Left cardiac atrium (tissue), 4 donors: ENCODE measurements at regions not wholly inside any gene's neighbourhood (a gene's known extent, or its start where the extent isn't known, plus 50 kb on each side); places are given as distances from the start of the nearest gene placed in this dataset.
"Not testable (repeated sequence)": the region's sequence is repeated elsewhere in the genome, so short reads cannot be mapped to it uniquely, and the experiment has no call there.

Experiments used
- ATAC-seq, 2 donors: fragments of 200-7000 bp; cut with Tn5 transposase; one replicate each; pipeline ENCODE4 v1.9.1; 2020; ENCODE audit warnings: mild to moderate bottlenecking in 2 of 2, moderate library complexity in 2 of 2
- DNase-seq: peaks from one replicate; pipeline ENCODE4 v3.0.0-alpha.2; 2020
- intact Hi-C, 2 donors: fragments of 100-400 bp; cut with DNase I; formaldehyde crosslinking; loops; one replicate each; pipeline versions ENCODE4 v1.14.1 to v1.15.1; 2022 to 2023
- donor health status: DM: no; HTN: yes; CAD: no.
- donor health status: DM: no; HTN: yes; CAD: no; lungs with severe emphysema.
- donor health status: DM: yes; HTN: yes; CAD: no.
- donor health status: Dilated cardiomyopathy.

DNA sequence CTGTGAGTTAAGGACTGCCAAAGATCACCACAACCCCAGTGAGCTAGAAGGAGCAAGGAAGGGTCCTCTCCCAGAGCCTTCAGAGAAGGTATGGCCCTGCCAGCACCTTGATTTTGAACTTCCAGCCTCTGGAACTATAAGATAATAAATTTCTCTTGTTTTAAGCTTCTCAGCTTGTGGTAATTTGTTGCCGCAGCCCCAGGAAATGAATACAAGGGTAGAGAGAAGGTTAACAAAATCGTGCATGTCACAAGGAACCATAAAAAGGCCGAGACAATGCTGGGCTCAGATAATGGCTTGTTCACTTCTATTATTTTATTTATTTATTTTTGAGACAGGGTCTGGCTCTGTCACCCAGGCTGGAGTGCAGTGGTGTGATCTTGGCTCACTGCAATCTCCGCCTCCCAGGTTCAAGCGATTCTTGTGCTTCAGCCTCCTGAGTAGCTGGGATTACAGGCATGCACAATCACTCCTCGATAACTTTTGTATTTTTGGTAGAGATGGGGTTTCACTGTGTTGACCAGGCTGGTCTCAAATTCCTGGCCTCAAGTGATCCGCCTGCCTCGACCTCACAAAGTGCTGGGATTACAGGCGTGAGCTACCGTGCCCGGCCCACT, 71.5 kb downstream of the WSB1 start:
- intact Hi-C loops, DNase-seq, ATAC-seq: not testable (repeated sequence)

DNA sequence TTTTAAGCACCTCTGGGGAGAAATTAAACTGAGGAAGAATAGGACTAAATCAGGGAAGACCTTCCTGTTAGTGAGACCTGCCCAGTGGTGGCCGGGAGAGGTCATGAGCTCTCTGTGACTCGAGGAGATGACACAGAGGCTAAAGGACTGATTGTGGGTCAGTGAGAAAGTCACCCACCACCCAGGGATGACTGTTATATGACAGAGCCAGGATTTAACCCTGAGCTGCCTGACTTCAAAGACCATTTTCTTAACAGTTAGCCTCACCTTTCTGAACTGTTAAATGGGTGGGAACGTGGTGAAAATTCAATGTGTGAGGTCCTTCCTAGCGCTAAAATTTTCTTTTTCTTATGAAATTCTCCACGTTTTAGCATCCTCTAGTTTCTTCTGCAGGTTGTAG, 72.5 kb downstream of the WSB1 start:
- DNase-seq (no peak), ATAC-seq (no peak)
- intact Hi-C loops, result no loop called here

DNA sequence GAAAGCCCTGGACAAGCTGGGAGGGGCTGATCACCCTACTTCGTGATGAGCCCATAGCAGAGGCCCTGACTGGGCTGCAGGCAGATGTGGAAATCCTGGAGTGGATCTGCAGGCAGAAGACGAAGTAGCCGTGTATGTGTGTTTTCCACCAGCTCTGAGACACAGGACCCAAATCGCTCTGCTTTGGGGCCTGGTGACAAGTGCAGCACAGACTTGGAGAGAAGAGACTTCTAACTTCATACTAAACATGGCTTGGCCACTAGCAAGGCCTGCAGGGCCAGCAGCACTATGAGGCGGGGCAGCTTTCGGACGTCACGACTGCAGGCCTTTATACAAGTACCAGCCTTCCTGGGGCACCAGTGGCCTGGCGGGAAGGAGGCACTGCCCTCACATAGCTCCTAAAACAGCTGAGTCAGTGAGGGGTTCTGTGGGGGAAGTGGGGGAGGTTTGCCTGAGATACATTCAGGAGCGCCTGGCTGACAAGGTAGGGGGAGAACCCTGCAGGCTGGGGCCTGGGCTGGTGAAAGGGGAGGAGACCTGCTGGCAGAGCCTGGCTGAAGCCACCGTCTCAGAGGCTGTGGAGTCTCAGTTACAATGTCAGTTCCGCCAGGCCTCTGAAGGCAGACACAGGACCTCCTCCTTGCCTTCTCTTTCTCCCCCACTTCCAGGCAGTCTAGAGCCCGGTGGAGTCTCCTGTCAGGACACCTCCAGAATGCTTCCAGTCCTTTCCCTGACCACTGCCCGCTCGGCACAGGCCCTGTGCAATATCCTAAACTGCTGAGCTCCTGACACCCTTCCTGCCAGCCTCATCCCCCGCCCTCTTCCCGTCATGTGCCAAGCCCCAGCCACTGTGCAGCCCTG, 73.4 kb downstream of the WSB1 start:
- DNase-seq, result no peak
- intact Hi-C loops, result no loop called here
- ATAC-seq, result no peak

DNA sequence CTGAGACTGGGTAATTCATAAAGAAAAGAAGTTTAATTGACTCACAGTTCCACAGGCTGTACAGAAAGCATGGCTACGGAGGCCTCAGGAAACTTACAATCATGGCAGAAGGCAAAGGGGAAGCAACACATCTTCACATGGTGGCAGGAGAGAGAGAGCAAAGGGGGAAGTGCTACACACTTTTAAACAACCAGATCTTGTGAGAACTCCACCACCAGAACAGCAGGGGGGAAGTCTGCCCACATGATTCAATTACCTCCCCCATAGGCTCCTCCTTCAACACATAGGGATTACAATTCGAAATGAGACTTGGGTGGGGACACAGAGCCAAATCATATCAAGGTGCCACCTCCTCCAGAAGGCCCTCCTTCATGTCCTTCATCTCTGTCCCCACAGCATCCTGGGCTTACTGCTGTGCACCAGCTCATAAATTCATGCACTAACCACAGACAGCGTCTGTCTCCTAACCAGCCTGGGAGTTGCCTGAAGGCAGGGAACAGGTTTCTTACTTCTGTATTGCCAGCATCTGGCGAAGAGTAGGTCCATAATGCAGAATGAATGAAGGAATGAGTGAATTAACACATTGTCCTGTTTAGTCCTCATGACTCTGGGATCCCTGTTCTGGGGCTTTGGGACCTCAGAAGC, 74.4 kb downstream of the WSB1 start:
- intact Hi-C loops, result no loop called here
- ATAC-seq, result no peak
- no peak for DNase-seq

DNA sequence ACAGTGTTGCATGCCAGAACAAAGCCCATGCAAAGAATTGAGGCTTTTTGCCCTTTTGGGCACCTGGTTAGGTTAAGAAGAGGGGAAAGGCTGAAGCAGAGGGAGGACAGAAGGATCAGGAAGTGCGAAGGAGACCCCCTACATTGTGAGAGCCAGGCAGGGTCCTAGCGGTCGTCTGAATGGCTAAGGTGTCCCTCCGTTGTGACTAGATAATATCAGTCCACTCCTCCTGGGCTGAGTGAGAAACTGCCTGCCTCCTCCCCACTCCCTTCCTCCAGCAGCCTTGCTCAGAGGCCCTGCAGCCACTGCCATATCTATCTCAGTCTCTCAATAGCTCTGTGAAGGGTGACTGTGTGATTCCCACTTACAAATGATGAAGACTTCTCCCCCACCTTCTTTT, 75.1 kb downstream of the WSB1 start:
- intact Hi-C loops, result no loop called here
- ATAC-seq (no peak), DNase-seq (no peak)

DNA sequence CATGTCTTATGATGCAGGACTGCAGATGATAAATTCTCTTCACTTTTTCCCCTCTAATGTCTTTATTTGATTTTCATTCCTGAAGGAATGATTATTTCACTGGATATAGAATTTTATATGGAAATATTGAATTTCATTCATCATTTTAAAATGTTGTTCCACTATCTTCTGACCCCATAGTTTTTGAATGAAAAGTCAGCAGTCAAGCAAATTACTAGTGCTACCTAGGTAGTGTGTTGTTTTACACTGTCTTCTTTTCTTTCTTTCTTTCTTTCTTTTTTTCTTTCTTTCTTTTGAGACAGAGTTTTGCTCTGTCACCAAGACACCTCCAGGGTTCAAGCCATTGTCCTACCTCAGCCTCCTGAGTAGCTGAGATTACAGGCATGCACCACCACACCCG, 76.9 kb downstream of the WSB1 start:
- intact Hi-C loops, result no loop called here
- DNase-seq (no peak), ATAC-seq (no peak)

DNA sequence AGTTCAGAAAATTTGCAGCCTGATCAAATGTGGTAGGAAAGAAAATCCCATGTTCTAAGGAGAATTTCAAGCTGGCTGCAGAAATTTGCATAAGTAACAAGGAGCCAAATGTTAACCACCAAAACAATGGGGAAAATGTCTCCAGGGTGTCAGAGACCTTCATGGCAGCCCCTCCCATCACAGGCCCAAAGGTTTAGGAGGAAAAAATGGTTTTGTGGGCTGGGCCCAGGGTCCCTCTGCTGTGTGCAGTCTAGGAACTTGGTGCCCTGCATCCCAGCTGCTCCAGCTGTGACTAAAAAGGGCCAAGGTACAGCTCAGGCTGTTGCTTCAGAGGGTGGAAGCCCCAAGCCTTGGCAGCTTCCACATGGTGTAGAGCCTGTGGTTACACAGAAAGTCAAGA, 79.8 kb downstream of the WSB1 start:
- DNase-seq, intact Hi-C loops, ATAC-seq: not testable (repeated sequence)

DNA sequence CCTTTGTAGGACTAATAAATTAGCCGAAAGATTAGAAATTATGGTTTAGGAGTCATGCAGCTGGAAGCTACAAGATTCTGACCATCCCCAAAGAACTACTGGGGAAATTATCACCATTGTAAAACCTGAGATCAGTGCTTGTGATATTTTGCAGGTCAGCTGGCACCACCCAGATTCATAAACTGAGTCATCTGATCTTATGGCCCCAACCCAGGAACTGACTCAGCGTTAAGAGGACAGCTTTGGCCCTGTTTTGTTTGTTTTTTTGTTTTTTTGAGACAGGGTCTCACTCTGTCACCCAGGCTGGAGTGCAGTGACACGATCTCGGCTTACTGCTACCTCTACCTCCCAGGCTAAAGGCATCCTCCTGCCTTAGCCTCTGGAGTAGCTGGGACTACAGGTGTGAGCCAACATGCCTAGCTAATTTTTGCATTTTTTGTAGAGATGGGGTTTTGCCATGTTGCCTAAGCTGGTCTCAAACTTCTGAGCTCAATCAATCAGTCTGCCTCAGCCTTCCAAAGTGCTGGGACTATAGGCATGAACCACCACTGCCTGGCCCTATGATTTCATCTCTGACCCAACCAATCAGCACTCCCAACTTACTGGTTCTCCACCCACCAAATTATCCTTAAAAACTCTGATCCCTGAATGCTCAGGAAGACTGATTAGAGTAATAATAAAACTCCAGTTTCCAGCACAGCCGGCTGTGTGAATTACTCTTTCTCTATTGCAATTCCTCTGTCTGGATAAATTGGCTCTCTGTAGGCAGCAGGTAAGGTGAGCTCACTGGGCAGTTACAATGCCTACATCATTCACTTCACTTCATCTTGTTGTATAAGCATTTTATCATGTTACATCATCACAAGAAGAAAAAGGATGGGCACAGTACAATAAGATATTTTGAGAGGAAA, 79.4 kb upstream of the KSR1 start:
- DNase-seq, result no peak
- intact Hi-C loops, result no loop called here
- no peak for ATAC-seq

DNA sequence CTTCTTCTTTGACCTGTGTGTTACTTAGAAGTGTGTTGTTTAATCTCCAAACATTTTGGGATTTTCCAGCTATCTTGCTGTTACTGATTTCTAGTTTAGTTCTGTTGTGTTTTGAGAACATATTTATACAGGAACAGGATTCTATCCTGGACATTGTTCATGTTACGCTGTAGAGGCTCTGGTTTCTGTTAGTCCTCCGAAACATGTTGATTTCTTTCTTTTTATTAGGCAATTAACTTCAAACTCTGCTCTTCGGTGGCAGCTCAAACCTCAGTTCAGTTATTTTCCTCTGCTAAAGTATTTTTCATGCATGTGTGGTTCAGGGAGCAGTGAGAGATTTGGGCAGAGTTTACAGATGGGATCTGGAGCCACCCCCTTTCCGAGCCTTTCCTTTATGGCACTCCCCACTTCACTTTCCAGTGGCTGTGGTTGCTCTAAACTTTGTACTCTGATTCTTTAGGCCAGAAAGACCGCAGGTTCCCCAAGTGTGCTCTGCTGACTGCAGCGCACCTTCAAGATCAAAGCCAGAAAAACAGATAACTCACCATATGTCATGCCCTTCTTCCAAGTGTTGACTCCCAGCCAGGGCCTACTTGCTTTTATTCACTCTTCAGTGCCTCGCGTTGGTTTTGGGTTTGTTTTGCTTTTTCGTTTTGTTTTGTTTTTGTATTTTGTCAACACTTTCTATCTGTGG, 77.6 kb upstream of the KSR1 start:
- intact Hi-C loops, result no loop called here
- ATAC-seq (no peak), DNase-seq (no peak)

DNA sequence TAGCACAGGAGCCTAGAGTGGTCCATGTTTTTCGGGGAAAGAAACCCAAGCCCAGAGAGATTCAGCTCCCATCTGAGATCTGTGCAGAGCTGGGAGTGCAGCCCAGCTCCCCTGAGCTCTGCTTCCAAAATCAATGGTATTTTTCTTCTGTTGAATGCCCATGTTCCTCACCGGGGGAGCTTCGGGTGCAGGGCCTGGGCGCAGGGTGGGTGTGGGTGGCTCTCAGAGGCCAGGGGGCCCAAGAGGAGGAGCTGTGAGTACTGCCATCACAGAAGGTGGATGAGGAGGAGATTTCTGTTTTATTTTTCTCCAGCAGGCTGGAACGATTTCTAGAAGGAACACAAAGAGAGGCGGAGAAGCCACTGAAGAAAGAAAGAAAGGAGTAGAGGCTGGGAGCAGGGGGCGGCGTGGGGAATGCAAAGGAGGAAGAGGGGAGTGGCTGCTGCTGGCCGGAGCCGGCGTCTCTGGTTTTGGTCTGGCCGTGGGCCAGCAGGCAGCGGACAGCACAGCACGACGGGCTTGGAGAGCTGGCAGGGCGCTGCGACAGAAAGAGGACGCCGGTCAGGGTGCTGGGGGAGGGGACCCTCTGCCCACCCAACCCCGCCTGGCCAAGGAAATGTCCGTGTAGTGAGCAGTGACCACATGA, 76.2 kb upstream of the KSR1 start:
- intact Hi-C loops, result loop anchor here in 1 of 2 donors (10.0 kb wide), 1 partner anchor 225 kb away; no protein-coding TSS in a partner anchor
- peak; percentile 77 to 80 for ATAC-seq
- DNase-seq, result peak; percentile 81

DNA sequence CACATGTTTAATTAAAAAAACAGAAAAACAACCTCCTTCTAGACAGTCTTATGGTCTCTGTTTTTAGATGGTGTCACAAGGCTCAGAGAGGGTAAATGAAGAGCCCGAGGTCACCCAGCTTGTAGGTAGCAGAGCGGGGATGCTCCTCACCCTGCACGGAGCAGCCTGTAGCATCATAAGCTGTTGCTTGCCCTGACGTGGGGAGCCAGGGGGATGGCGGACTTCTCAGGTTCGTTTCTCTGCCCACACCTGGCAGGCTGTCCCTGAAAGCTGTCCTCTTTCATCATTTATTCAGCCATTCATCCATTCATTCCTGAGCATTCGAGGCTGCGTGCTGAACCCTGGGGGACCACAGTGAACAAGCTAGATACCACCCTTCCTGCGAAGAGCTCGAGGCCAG, 75.7 kb upstream of the KSR1 start:
- ATAC-seq (no peak), DNase-seq (no peak)
- intact Hi-C loops, result loop anchor here in 1 of 2 donors (10.0 kb wide), 1 partner anchor 224 kb away; no protein-coding TSS in a partner anchor

DNA sequence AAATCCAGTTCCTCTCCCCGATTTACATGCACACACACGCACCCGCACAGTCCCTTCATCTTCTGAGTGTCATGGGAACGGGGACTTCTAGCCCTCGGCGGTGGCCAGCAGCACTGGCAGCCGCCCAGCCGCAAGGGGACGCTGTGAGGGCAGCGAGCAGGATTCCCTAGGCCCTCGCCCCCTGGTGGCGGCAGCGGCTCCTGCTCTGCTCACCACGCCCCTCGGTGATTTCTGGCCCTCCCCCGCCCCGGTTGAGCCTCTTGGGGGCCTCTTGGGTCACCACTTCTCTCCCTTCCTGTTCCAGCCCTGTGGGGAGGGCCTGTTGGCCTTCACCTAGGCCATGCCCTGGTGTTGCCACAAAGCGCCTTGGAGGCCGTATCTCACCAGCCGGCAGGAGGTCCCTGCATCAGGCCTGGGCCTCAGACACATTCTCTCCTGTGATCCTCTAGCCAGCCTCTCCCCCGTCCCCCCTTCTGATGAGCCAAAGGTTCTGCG, 75.2 kb upstream of the KSR1 start:
- ATAC-seq (peak; percentile 56), DNase-seq (peak; percentile 78)
- intact Hi-C loops, result loop anchor here in 1 of 2 donors (10.0 kb wide), 1 partner anchor 224 kb away; no protein-coding TSS in a partner anchor

DNA sequence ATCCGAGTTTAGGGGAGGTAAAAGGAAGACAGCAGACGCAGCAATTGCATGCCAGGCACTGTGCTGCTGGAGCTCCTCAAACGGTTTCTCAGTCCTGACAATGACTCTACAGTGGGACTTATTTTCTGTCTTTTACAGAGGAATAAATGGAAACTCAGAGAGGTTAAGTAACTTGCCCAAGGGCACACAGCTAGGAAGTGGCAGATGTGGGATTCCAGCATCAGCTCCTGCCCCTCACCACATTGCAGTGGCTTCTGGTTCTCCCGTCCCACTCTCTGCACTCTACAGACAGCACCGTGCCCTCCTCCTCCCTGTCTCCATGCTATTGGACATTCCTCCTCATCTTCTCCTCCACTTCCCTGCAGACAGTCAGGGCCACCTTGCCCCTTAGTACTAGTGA, 74.2 kb upstream of the KSR1 start:
- DNase-seq, result no peak
- intact Hi-C loops, result loop anchor here in 1 of 2 donors (10.0 kb wide), 1 partner anchor 223 kb away; no protein-coding TSS in a partner anchor
- ATAC-seq, result no peak

DNA sequence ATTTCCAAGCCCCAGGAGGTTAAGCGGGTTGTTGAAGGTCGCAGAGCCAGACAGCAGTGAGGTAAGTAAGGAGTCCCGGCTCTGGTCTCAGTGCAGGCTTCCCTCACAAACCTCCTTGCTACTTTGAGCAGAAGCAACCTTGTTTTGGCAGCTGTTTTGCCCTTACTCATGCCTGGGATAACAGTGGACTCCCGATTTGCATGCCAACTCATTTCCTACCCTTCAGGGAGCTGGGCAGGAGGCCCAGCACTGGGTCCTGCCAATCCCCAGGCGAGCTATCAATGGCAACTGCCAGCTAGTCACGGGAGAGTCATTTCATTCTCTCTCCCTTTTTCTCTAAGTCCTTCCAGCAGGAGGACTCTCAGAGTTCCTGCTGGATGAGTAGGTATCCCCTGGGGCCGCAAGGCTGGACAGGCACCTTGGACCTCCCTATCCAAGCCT, 72.0 kb upstream of the KSR1 start:
- ATAC-seq (peak; percentile 87 to 93), DNase-seq (peak; percentile 67)
- intact Hi-C loops, result loop anchor here in 1 of 2 donors (10.0 kb wide), 1 partner anchor 221 kb away; no protein-coding TSS in a partner anchor

DNA sequence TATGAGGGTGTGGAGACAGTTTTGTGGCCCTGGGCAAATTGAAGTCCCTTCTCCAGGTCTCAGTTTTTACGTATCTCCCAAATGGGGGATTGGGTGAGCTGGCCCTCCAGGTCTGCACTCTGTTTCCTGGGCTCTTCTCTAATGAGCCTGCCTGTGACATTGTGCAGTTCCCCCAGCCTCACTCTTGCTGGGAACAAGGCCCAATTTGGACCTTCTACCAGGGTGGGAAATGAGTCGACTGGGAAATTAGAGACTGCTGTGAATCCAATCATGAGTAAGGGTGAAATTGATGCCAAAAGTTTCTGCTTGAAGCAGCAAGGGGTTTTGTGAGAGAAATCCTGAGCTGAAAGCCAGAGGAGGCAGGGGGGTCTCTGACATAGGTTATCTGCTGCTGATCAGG, 71.5 kb upstream of the KSR1 start:
- ATAC-seq, result no peak
- intact Hi-C loops, result loop anchor here in 1 of 2 donors (10.0 kb wide), 1 partner anchor 220 kb away; no protein-coding TSS in a partner anchor
- no peak for DNase-seq

DNA sequence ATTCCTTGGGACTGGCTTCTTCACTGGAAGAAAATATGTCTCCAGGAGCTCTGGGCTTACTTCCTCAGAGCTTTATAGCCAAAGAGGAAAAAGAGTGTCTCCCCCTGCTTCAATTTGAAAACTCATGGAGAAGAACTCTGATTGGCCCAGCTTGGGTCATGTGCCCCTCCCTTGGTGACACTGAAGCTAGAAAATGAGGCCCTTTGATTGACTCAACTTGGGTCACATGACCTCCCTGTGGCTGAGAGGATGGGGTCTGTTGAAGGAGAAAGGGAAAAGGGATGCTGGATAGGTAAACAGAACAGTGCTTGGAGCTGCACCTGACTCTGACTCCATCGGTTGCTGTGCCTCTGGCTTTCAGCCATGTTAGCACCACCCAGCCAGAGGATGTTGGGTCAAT, 70.6 kb upstream of the KSR1 start:
- intact Hi-C loops, result loop anchor here in 1 of 2 donors (10.0 kb wide), 1 partner anchor 219 kb away; no protein-coding TSS in a partner anchor
- no peak for ATAC-seq
- DNase-seq, result no peak
